K562 (cell line): ENCODE measurements at regions not wholly inside any gene's neighbourhood (a gene's known extent, or its start where the extent isn't known, plus 50 kb on each side); places are given as distances from the start of the nearest gene placed in this dataset.

Source experiments
- ATAC-seq: fragments of 200-7000 bp; cut with Tn5 transposase; 3 replicates; pipeline ENCODE4 v1.9.1; 2020; ENCODE audit warnings: moderate library complexity
- BruUV-seq: library from RNA; stranded (reverse); fragments of 400-500 nt; replicated peaks from 2 replicates; lab custom pipeline; 2021; lab: Mats Ljungman, UMichigan
- CTCF ChIA-PET: fragments of 300-600 bp; formaldehyde crosslinking; extraction: SDS; loops from one replicate; lab custom pipeline; 2021; ENCODE audit warnings: low intra/inter-chr PET ratio; lab: Yijun Ruan, JAX
- POLR2A ChIA-PET: fragments of 300-600, 350-650 bp; sonication (Branson Sonifier 250); formaldehyde crosslinking; extraction: SDS; loops from one replicate; lab custom pipeline; 2021; ENCODE audit warnings: antibody characterized with exemption, inconsistent platforms; lab: Yijun Ruan, JAX
- DNase-seq, 4 experiments: peaks; one replicate each; pipeline versions ENCODE4 v3.0.0 to v3.0.0-alpha.2; 2011 to 2018; ENCODE audit warnings: low spot score in 3 of 4, mixed read lengths in 3 of 4; ENCODE audit errors: extremely low read depth in 1 of 4
- FAIRE-seq: peaks from 2 replicates; lab custom pipeline; 2011; peaks lifted over from hg19 to GRCh38; lab: Jason Lieb, UNC
- H2AFZ ChIP-seq: 2 replicates; pipeline ENCODE4 v1.6.0; 2011; ENCODE audit warnings: low read depth, low read length, control low read depth, inconsistent platforms
- H3K27ac ChIP-seq: fragments of 200-600 bp; 3 replicates; pipeline ENCODE4 v1.8.0; 2011; ENCODE audit warnings: low read depth, mild to moderate bottlenecking, control low read depth, inconsistent platforms, low read length, moderate library complexity, mixed read lengths; ENCODE audit errors: extremely low read depth
- H3K27me3 ChIP-seq, 2 experiments: fragments of 300-600 bp in 1 of 2; 2 replicates in 1 of 2; 3 replicates in 1 of 2; pipeline versions ENCODE4 v1.6.0 to v1.8.0; 2011; ENCODE audit warnings: inconsistent platforms in 2 of 2, low read length in 2 of 2, mild to moderate bottlenecking in 1 of 2, mixed read lengths in 1 of 2, moderate library complexity in 1 of 2; ENCODE audit not compliant: control insufficient read depth in 2 of 2, insufficient read depth in 2 of 2
- H3K36me3 ChIP-seq: fragments of 300-600 bp; 3 replicates; pipeline ENCODE4 v1.8.0; 2011; ENCODE audit warnings: mild to moderate bottlenecking, low read length, inconsistent platforms; ENCODE audit not compliant: control insufficient read depth, insufficient read depth
- H3K4me1 ChIP-seq, 2 experiments: fragments of 200-600 bp in 1 of 2; replicated peaks in 1 of 2; 2 replicates in 1 of 2; 3 replicates in 1 of 2; pipeline versions ENCODE4 v1.5.1 to v1.8.0; 2011; ENCODE audit warnings: inconsistent platforms in 2 of 2, low read length in 2 of 2, mild to moderate bottlenecking in 1 of 2, mixed read lengths in 1 of 2, moderate library complexity in 1 of 2; ENCODE audit not compliant: control insufficient read depth in 2 of 2, insufficient read depth in 2 of 2
- H3K4me2 ChIP-seq: 2 replicates; pipeline ENCODE4 v1.6.1; 2011; ENCODE audit warnings: low read length, control low read depth, inconsistent platforms, mixed read lengths; ENCODE audit not compliant: insufficient read depth
- H3K4me3 ChIP-seq: fragments of 200-600 bp; sonication (generic), shearing (Covaris generic); 2 replicates; pipeline ENCODE4 v1.5.1; 2016; ENCODE audit warnings: control low read depth, inconsistent platforms
- H3K79me2 ChIP-seq: fragments of 200-600 bp; 3 replicates; pipeline ENCODE4 v1.8.0; 2011; ENCODE audit warnings: low read length, inconsistent platforms; ENCODE audit not compliant: control insufficient read depth, insufficient read depth
- H3K9ac ChIP-seq, 2 experiments: 2 replicates each; pipeline versions ENCODE4 v1.6.0 to v1.6.1; 2011; ENCODE audit warnings: low read depth in 2 of 2, low read length in 2 of 2, control low read depth in 1 of 2, inconsistent platforms in 1 of 2, mild to moderate bottlenecking in 1 of 2, mixed read lengths in 1 of 2; ENCODE audit not compliant: insufficient read depth in 1 of 2
- H3K9me1 ChIP-seq: one replicate; pipeline ENCODE4 v1.6.0; 2011; ENCODE audit warnings: inconsistent platforms, mild to moderate bottlenecking, low read length, moderate library complexity; ENCODE audit not compliant: control insufficient read depth, insufficient read depth
- H3K9me3 ChIP-seq: replicated peaks from 2 replicates; pipeline ENCODE4 v1.5.1; 2011; ENCODE audit warnings: low read depth, low read length, inconsistent platforms; ENCODE audit not compliant: control insufficient read depth, insufficient read depth
- H4K20me1 ChIP-seq: replicated peaks from 2 replicates; pipeline ENCODE4 v1.6.1; 2011; ENCODE audit warnings: low read length, inconsistent platforms, mixed read lengths; ENCODE audit not compliant: control insufficient read depth, insufficient read depth
- BMI1 ChIP-seq: fragments of 150-350 bp; IDR thresholded peaks from 2 replicates; pipeline ENCODE4 v1.6.1; 2014; ENCODE audit warnings: low read length
- FOSL1 ChIP-seq: fragments of 200-800 bp; sonication (Bioruptor generic); conservative IDR thresholded peaks from 2 replicates; pipeline ENCODE4 v1.6.1; 2016; ENCODE audit warnings: missing genetic modification characterization, missing compliant biosample characterization
- FOXM1 ChIP-seq, 2 experiments: fragments of 450-650 bp in 1 of 2; sonication (generic) in 1 of 2; formaldehyde crosslinking in 1 of 2; IDR thresholded peaks; 2 replicates each; pipeline versions ENCODE4 v1.6.1 to v1.9.0; 2017 to 2022; ENCODE audit warnings: low read depth in 2 of 2, mild to moderate bottlenecking in 2 of 2, missing genetic modification reagents in 1 of 2, moderate library complexity in 1 of 2
- HNRNPLL ChIP-seq: fragments of 200-400 bp; formaldehyde crosslinking; IDR thresholded peaks from 2 replicates; pipeline ENCODE4 v1.6.1; 2017; ENCODE audit warnings: low read length, low read depth, mild to moderate bottlenecking; ENCODE audit not compliant: poor library complexity, severe bottlenecking
- SRSF9 ChIP-seq: fragments of 200-400 bp; formaldehyde crosslinking; IDR thresholded peaks from 2 replicates; pipeline ENCODE4 v1.6.1; 2017; ENCODE audit warnings: low read depth, low read length, borderline replicate concordance
- ZKSCAN1 ChIP-seq: fragments of 150-350 bp; IDR thresholded peaks from 2 replicates; pipeline ENCODE4 v1.6.1; 2016; ENCODE audit warnings: low read depth, low read length
- ZNF41 ChIP-seq: fragments of 250-450 bp; sonication (Bioruptor Pico); conservative IDR thresholded peaks from 2 replicates; pipeline ENCODE4 v1.4.0; 2020; ENCODE audit warnings: mild to moderate bottlenecking
- ZZZ3 ChIP-seq: fragments of 450-650 bp; IDR thresholded peaks from 2 replicates; pipeline ENCODE4 v1.6.1; 2016; ENCODE audit warnings: antibody characterized with exemption, mild to moderate bottlenecking, moderate library complexity
- WGBS: fragments of 100-300 bp; shearing (Covaris generic); methylation state at CpG from one replicate; pipeline ENCODE4 v1.1.6; 2016; ENCODE audit warnings: low coverage, mixed read lengths; ENCODE audit not compliant: insufficient coverage; ENCODE audit errors: missing lambda C conversion rate; 5-methylcytosine and 5-hydroxymethylcytosine counted together
- in situ Hi-C: fragments of 300-500 bp; cut with MboI; formaldehyde crosslinking; loops from 4 replicates; pipeline ENCODE4 v1.15.0; 2018; ENCODE audit warnings: inconsistent platforms, mixed read lengths
- intact Hi-C: fragments of 100-400 bp; cut with micrococcal nuclease; formaldehyde crosslinking; loops from 2 replicates; pipeline ENCODE4 v1.14.2; 2022
- TF ChIP-seq, protein P1 (sequence below), 2 experiments: fragments of 450-650 bp; IDR thresholded peaks; 2 replicates each; pipeline ENCODE4 v1.6.1; 2016
- TF ChIP-seq, protein P2 (sequence below): sonication (generic); formaldehyde crosslinking; IDR thresholded peaks from 2 replicates; pipeline ENCODE4 v1.8.1; 2023; ENCODE audit warnings: mild to moderate bottlenecking, missing genetic modification reagents

DNA sequence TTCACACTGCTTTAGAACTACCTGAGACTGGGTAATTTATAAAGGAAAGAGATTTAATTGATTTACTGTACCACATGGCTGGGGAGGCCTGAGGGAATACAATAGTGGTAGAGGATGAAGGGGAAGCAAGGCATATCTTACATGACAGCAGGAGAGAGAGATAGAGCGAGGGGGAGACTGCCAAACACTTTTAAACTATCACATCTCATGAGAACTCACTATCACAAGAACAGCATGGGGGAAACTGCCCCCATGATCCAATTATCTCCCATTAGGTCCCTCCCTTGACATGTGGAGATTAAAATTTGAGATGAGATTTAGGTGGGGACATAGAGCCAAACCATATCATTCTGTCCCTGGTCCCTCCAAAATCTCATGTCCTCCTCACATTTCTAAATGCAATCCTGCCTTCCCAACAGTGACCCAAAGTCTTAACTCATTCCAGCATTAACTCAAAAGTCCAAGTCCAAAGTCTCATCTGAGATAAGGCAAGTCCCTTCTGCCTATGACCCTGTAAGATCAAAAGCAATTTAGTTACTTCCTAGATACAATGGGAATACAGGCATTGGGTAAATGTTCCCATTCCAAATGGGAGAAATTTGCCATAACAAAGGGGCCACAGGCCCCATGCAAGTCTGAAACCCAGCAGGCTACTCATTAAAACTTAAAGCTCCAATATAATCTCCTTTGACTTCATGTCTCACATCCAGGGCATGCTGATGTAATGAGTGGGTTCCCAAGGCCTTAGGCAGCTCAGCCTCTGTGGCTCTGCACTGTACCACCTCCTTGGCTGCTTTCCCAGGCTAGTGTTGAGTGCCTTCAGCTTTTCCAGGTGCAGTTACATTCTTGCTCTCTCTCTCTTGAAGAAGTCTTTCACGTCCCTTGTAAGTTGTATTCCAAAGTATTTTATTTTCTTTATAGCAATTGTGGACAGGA, 481.7 kb upstream of the TGFBR2 start:
- no peaks in the 10 kb centered on the region for H3K9me1 ChIP-seq
- TF ChIP-seq ZNF41 (CRISPR knock-in tag) (no peak), FOSL1 (tag) (no peak), SRSF9 (no peak), ZZZ3 (no peak), BMI1 (no peak), FOXM1 (IDR thresholded peaks at IDR 0.05; ENCODE audit: low read depth) (no peak), FOXM1 (CRISPR knock-in tag; IDR thresholded peaks at IDR 0.05; ENCODE audit: low read depth) (no peak), HNRNPLL (no peak), ZKSCAN1 (no peak)
- TF ChIP-seq, protein P1, sequence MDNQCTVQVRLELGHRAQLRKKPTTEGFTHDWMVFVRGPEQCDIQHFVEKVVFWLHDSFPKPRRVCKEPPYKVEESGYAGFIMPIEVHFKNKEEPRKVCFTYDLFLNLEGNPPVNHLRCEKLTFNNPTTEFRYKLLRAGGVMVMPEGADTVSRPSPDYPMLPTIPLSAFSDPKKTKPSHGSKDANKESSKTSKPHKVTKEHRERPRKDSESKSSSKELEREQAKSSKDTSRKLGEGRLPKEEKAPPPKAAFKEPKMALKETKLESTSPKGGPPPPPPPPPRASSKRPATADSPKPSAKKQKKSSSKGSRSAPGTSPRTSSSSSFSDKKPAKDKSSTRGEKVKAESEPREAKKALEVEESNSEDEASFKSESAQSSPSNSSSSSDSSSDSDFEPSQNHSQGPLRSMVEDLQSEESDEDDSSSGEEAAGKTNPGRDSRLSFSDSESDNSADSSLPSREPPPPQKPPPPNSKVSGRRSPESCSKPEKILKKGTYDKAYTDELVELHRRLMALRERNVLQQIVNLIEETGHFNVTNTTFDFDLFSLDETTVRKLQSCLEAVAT (IDR thresholded peaks at IDR 0.05): no peak
- TF ChIP-seq, protein P2, sequence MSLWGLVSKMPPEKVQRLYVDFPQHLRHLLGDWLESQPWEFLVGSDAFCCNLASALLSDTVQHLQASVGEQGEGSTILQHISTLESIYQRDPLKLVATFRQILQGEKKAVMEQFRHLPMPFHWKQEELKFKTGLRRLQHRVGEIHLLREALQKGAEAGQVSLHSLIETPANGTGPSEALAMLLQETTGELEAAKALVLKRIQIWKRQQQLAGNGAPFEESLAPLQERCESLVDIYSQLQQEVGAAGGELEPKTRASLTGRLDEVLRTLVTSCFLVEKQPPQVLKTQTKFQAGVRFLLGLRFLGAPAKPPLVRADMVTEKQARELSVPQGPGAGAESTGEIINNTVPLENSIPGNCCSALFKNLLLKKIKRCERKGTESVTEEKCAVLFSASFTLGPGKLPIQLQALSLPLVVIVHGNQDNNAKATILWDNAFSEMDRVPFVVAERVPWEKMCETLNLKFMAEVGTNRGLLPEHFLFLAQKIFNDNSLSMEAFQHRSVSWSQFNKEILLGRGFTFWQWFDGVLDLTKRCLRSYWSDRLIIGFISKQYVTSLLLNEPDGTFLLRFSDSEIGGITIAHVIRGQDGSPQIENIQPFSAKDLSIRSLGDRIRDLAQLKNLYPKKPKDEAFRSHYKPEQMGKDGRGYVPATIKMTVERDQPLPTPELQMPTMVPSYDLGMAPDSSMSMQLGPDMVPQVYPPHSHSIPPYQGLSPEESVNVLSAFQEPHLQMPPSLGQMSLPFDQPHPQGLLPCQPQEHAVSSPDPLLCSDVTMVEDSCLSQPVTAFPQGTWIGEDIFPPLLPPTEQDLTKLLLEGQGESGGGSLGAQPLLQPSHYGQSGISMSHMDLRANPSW: no peak
- TF ChIP-seq, all 486 proteins: peak for 0
- 0% methylated on average over 2 of the region's 2 CpGs for WGBS
- no TSS peak for BruUV-seq
- Histone ChIP-seq H3K4me1 (no peaks in the 10 kb centered on the region), H3K9me3 (0 out of 2 replicates have a peak, but pooled peaks cover 1% of the 10 kb centered on the region), H3K4me3 (no peak overlapping the region), H3K9ac (no peak overlapping the region), H3K27ac (no peak overlapping the region), H3K4me2 (no peak overlapping the region), H4K20me1 (no peaks in the 10 kb centered on the region), H3K27me3 (no peaks in the 10 kb centered on the region), H3K36me3 (no peaks in the 10 kb centered on the region), H3K79me2 (no peaks in the 10 kb centered on the region), H2AFZ (no peak overlapping the region)
- in situ Hi-C loops: no loop called here
- intact Hi-C loops: no loop called here
- ATAC-seq (no peak), FAIRE-seq (no peak), DNase-seq (no peak)
- CTCF ChIA-PET: no interaction called here
- POLR2A ChIA-PET: no interaction called here
